Activated naive CD8-positive, alpha-beta T cell treated with anti-CD3 and anti-CD28 coated beads for 36 hours (primary cell): ENCODE measurements at regions not wholly inside any gene's neighbourhood (a gene's known extent, or its start where the extent isn't known, plus 50 kb on each side); places are given as distances from the start of the nearest gene placed in this dataset.

Experiments
- DNase-seq: peaks from one replicate; pipeline ENCODE4 v3.0.0; 2021
- H3K27ac Mint-ChIP-seq: one replicate; pipeline ENCODE4 v1.8.0; 2022; ENCODE audit warnings: mild to moderate bottlenecking, moderate library complexity, mixed read lengths
- H3K27me3 Mint-ChIP-seq: one replicate; pipeline ENCODE4 v1.8.0; 2022; ENCODE audit warnings: mild to moderate bottlenecking, mixed read lengths
- H3K36me3 Mint-ChIP-seq: one replicate; pipeline ENCODE4 v1.8.0; 2021; ENCODE audit warnings: mild to moderate bottlenecking, mixed read lengths
- H3K4me1 Mint-ChIP-seq: one replicate; pipeline ENCODE4 v1.8.0; 2021; ENCODE audit warnings: mixed read lengths
- H3K4me3 Mint-ChIP-seq: one replicate; pipeline ENCODE4 v1.8.0; 2022; ENCODE audit warnings: mild to moderate bottlenecking, moderate library complexity, mixed read lengths
- H3K9me3 Mint-ChIP-seq: one replicate; pipeline ENCODE4 v1.8.0; 2022; ENCODE audit warnings: mixed read lengths

GRCh38 chr12:41835556-41835955, 309.1 kb downstream of the GXYLT1 start:
- no peak overlapping the region for H3K27ac Mint-ChIP-seq
- H3K27me3 Mint-ChIP-seq = peaks cover 7% of the 10 kb centered on the region
- H3K9me3 Mint-ChIP-seq = no peaks in the 10 kb centered on the region
- no peaks in the 10 kb centered on the region for H3K4me1 Mint-ChIP-seq
- no peak for DNase-seq
- H3K4me3 Mint-ChIP-seq = no peak overlapping the region
- H3K36me3 Mint-ChIP-seq = no peaks in the 10 kb centered on the region

GRCh38 chr12:41819948-41820347, 324.7 kb downstream of the GXYLT1 start:
- Mint-ChIP-seq H3K27me3 (no peaks in the 10 kb centered on the region), H3K4me1 (no peaks in the 10 kb centered on the region), H3K4me3 (no peak overlapping the region), H3K36me3 (no peaks in the 10 kb centered on the region), H3K27ac (no peak overlapping the region), H3K9me3 (peaks cover 1% of the 10 kb centered on the region)
- DNase-seq = no peak

GRCh38 chr12:41804026-41804425, 340.6 kb downstream of the GXYLT1 start:
- no peaks in the 10 kb centered on the region for H3K36me3 Mint-ChIP-seq
- DNase-seq = no peak
- no peak overlapping the region for H3K27ac Mint-ChIP-seq
- no peaks in the 10 kb centered on the region for H3K9me3 Mint-ChIP-seq
- no peak overlapping the region for H3K4me3 Mint-ChIP-seq
- no peaks in the 10 kb centered on the region for H3K4me1 Mint-ChIP-seq
- no peaks in the 10 kb centered on the region for H3K27me3 Mint-ChIP-seq

GRCh38 chr12:41802803-41803202, 341.9 kb downstream of the GXYLT1 start:
- no peak overlapping the region for H3K4me3 Mint-ChIP-seq
- no peak for DNase-seq
- no peaks in the 10 kb centered on the region for H3K4me1 Mint-ChIP-seq
- H3K27me3 Mint-ChIP-seq = no peaks in the 10 kb centered on the region
- no peaks in the 10 kb centered on the region for H3K36me3 Mint-ChIP-seq
- H3K9me3 Mint-ChIP-seq = no peaks in the 10 kb centered on the region
- H3K27ac Mint-ChIP-seq = no peak overlapping the region

- Mint-ChIP-seq H3K4me1 (no peaks in the 10 kb centered on the region), H3K27me3 (no peaks in the 10 kb centered on the region), H3K27ac (no peak overlapping the region), H3K9me3 (no peaks in the 10 kb centered on the region), H3K4me3 (no peak overlapping the region), H3K36me3 (no peaks in the 10 kb centered on the region)
- DNase-seq = no peak
Observed at GRCh38 chr12:41801261-41801660, 343.4 kb downstream of the GXYLT1 start.

GRCh38 chr12:41799671-41800070, 345.0 kb downstream of the GXYLT1 start:
- no peaks in the 10 kb centered on the region for H3K27me3 Mint-ChIP-seq
- H3K9me3 Mint-ChIP-seq = no peaks in the 10 kb centered on the region

GRCh38 chr12:41795910-41796309, 348.8 kb downstream of the GXYLT1 start:
- H3K9me3 Mint-ChIP-seq = peaks cover 2% of the 10 kb centered on the region
- H3K27ac Mint-ChIP-seq = no peak overlapping the region
- no peak overlapping the region for H3K4me3 Mint-ChIP-seq
- no peaks in the 10 kb centered on the region for H3K27me3 Mint-ChIP-seq
- H3K36me3 Mint-ChIP-seq = no peaks in the 10 kb centered on the region
- H3K4me1 Mint-ChIP-seq = no peaks in the 10 kb centered on the region
- no peak for DNase-seq

More at GRCh38 chr12:41799671-41800070, 345.0 kb downstream of the GXYLT1 start:
- Mint-ChIP-seq H3K27ac (no peak overlapping the region), H3K36me3 (no peaks in the 10 kb centered on the region), H3K4me1 (no peaks in the 10 kb centered on the region), H3K4me3 (no peak overlapping the region)
- DNase-seq = no peak

GRCh38 chr12:41795051-41795600, 349.5 kb downstream of the GXYLT1 start:
- Mint-ChIP-seq H3K36me3 (no peaks in the 10 kb centered on the region), H3K27me3 (no peaks in the 10 kb centered on the region), H3K4me1 (no peaks in the 10 kb centered on the region), H3K9me3 (peaks cover 4% of the 10 kb centered on the region), H3K4me3 (no peak overlapping the region), H3K27ac (no peak overlapping the region)
- DNase-seq = no peak

- H3K36me3 Mint-ChIP-seq = no peaks in the 10 kb centered on the region
- no peak for DNase-seq
- no peak overlapping the region for H3K4me3 Mint-ChIP-seq
- no peaks in the 10 kb centered on the region for H3K27me3 Mint-ChIP-seq
- H3K4me1 Mint-ChIP-seq = no peaks in the 10 kb centered on the region
- no peak overlapping the region for H3K27ac Mint-ChIP-seq
- H3K9me3 Mint-ChIP-seq = peaks cover 4% of the 10 kb centered on the region
Observed at GRCh38 chr12:41794336-41794735, 350.3 kb downstream of the GXYLT1 start.

- H3K27me3 Mint-ChIP-seq = peaks cover 8% of the 10 kb centered on the region
- H3K36me3 Mint-ChIP-seq = no peaks in the 10 kb centered on the region
- no peaks in the 10 kb centered on the region for H3K4me1 Mint-ChIP-seq
- no peak for DNase-seq
- H3K27ac Mint-ChIP-seq = no peak overlapping the region
- H3K9me3 Mint-ChIP-seq = no peaks in the 10 kb centered on the region
- H3K4me3 Mint-ChIP-seq = no peak overlapping the region
Observed at GRCh38 chr12:41784957-41785356, 359.7 kb downstream of the GXYLT1 start.

GRCh38 chr12:41778934-41779333, 365.7 kb downstream of the GXYLT1 start:
- Mint-ChIP-seq H3K27me3 (peaks cover 14% of the 10 kb centered on the region), H3K4me3 (no peak overlapping the region), H3K9me3 (no peaks in the 10 kb centered on the region), H3K27ac (no peak overlapping the region), H3K4me1 (no peaks in the 10 kb centered on the region), H3K36me3 (no peaks in the 10 kb centered on the region)
- no peak for DNase-seq

- Mint-ChIP-seq H3K4me1 (no peaks in the 10 kb centered on the region), H3K36me3 (no peaks in the 10 kb centered on the region), H3K9me3 (peaks cover 2% of the 10 kb centered on the region), H3K4me3 (no peak overlapping the region), H3K27me3 (peaks cover 14% of the 10 kb centered on the region), H3K27ac (no peak overlapping the region)
- DNase-seq = no peak
Observed at GRCh38 chr12:41777064-41777790, 367.4 kb downstream of the GXYLT1 start.

- Mint-ChIP-seq H3K27me3 (peaks cover 6% of the 10 kb centered on the region), H3K4me3 (no peak overlapping the region), H3K36me3 (no peaks in the 10 kb centered on the region), H3K9me3 (peaks cover 2% of the 10 kb centered on the region), H3K27ac (no peak overlapping the region), H3K4me1 (peaks cover 4% of the 10 kb centered on the region)
- DNase-seq = no peak
Observed at GRCh38 chr12:41772478-41772877, 372.2 kb downstream of the GXYLT1 start.

- no peak for DNase-seq
- H3K4me1 Mint-ChIP-seq = peaks cover 4% of the 10 kb centered on the region
- H3K36me3 Mint-ChIP-seq = no peaks in the 10 kb centered on the region
Observed at GRCh38 chr12:41769810-41770209, 374.9 kb downstream of the GXYLT1 start.

GRCh38 chr12:41768456-41768855, 376.2 kb downstream of the GXYLT1 start:
- Mint-ChIP-seq H3K36me3 (no peaks in the 10 kb centered on the region), H3K9me3 (peaks cover 2% of the 10 kb centered on the region), H3K27me3 (no peaks in the 10 kb centered on the region), H3K4me1 (peaks cover 4% of the 10 kb centered on the region), H3K27ac (no peak overlapping the region), H3K4me3 (no peak overlapping the region)
- DNase-seq = no peak

More at GRCh38 chr12:41769810-41770209, 374.9 kb downstream of the GXYLT1 start:
- peaks cover 6% of the 10 kb centered on the region for H3K27me3 Mint-ChIP-seq
- H3K4me3 Mint-ChIP-seq = no peak overlapping the region
- H3K9me3 Mint-ChIP-seq = peaks cover 2% of the 10 kb centered on the region
- H3K27ac Mint-ChIP-seq = no peak overlapping the region

- DNase-seq = no peak
Observed at GRCh38 chr12:41762691-41763090, 382.0 kb downstream of the GXYLT1 start.

More at GRCh38 chr12:41762691-41763090, 382.0 kb downstream of the GXYLT1 start:
- Mint-ChIP-seq H3K27me3 (peaks cover 4% of the 10 kb centered on the region), H3K27ac (no peak overlapping the region), H3K9me3 (no peaks in the 10 kb centered on the region), H3K4me1 (no peaks in the 10 kb centered on the region), H3K36me3 (no peaks in the 10 kb centered on the region), H3K4me3 (no peak overlapping the region)
